Body of pancreas (tissue), 4 donors: ENCODE measurements at regions not wholly inside any gene's neighbourhood (a gene's known extent, or its start where the extent isn't known, plus 50 kb on each side); places are given as distances from the start of the nearest gene placed in this dataset.

ENCODE experiments used
- ATAC-seq: fragments of 150-250 bp; one replicate; pipeline ENCODE4 v1.9.1; 2016
- DNase-seq, 4 donors: peaks; one replicate each; pipeline ENCODE4 v3.0.0-alpha.2; 2019
- H3K27ac ChIP-seq, 4 donors: fragments of 200-600 bp; sonication (generic); 1 replicate in 3 of 4; 2 replicates in 1 of 4; pipeline versions ENCODE4 v1.5.1 to v1.6.1; 2016 to 2019; ENCODE audit warnings: mild to moderate bottlenecking in 1 of 4, mixed read lengths in 1 of 4, moderate library complexity in 1 of 4
- H3K27me3 ChIP-seq, 2 donors: fragments of 200-600 bp; sonication (generic); one replicate each; pipeline ENCODE4 v1.6.0; 2016; ENCODE audit warnings: mild to moderate bottlenecking in 1 of 2
- H3K36me3 ChIP-seq, 2 donors: fragments of 200-600 bp; sonication (generic); replicated peaks in 1 of 2; 2 replicates each; pipeline ENCODE4 v1.5.1; 2016; ENCODE audit warnings: low read depth in 2 of 2; ENCODE audit not compliant: insufficient read depth in 1 of 2
- H3K4me1 ChIP-seq: fragments of 200-600 bp; sonication (generic); one replicate; pipeline ENCODE4 v1.6.0; 2016
- H3K4me3 ChIP-seq, 2 donors: fragments of 200-600 bp; sonication (generic); 1 replicate in 1 of 2; 2 replicates in 1 of 2; pipeline ENCODE4 v1.5.1; 2016 to 2019
- H3K9me3 ChIP-seq, 3 donors: fragments of 200-600 bp; sonication (generic); 1 replicate in 2 of 3; 2 replicates in 1 of 3; pipeline ENCODE4 v1.5.1; 2016
- POLR2A ChIP-seq, 3 donors: fragments of 450-650 bp; IDR thresholded peaks; one replicate each; pipeline ENCODE4 v1.6.1; 2016; ENCODE audit warnings: antibody characterized with exemption in 3 of 3, mild to moderate bottlenecking in 2 of 3
- WGBS, 2 donors: methylation state at CpG; one replicate each; pipeline ENCODE4 v1.1.5; 2017; 5-methylcytosine and 5-hydroxymethylcytosine counted together
- intact Hi-C: fragments of 100-400 bp; cut with DNase I; formaldehyde crosslinking; loops from one replicate; pipeline ENCODE4 v1.15.1; 2023
- TF ChIP-seq, protein P1 (sequence below), 7 experiments: fragments of 450-650 bp in 4 of 7; fragments of 200-600 bp in 3 of 7; sonication (generic) in 3 of 7; IDR thresholded peaks; one replicate each; pipeline ENCODE4 v1.5.1; 2016 to 2019; ENCODE audit warnings: antibody characterized with exemption in 7 of 7

DNA sequence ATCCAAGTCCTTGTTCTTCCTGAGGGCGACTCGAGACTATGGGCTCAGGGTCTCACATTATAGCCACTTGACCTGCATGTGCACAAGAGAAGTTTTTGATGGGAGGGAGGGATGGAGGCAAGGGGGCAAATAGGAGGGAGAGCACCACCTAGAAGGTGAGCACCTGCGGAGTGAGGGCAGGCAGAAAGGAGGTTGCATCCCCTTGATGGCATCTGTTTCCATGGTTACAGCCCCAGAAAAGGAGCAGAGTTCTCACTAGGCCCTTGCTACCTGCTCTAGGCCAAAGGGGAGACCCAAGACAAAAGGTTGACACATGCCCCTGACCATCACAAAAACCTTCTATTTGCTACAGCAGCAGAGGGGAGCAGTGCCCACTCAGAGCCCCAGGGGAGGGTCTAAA, 131.5 kb upstream of the SERTAD2 start:
- 80 to 98% methylated on average over 1 to 3 of the region's 3 CpGs for WGBS, 2 donors
- Histone ChIP-seq H3K27me3 (no peaks in the 10 kb centered on the region), H3K36me3 (no peaks in the 10 kb centered on the region), H3K4me3 (no peak overlapping the region), H3K4me1 (peaks cover 9% of the 10 kb centered on the region), H3K9me3 (no peaks in the 10 kb centered on the region), H3K27ac (no peak overlapping the region)
- ATAC-seq: no peak
- intact Hi-C loops: no loop called here
- DNase-seq: no peak
- TF ChIP-seq, protein P1, sequence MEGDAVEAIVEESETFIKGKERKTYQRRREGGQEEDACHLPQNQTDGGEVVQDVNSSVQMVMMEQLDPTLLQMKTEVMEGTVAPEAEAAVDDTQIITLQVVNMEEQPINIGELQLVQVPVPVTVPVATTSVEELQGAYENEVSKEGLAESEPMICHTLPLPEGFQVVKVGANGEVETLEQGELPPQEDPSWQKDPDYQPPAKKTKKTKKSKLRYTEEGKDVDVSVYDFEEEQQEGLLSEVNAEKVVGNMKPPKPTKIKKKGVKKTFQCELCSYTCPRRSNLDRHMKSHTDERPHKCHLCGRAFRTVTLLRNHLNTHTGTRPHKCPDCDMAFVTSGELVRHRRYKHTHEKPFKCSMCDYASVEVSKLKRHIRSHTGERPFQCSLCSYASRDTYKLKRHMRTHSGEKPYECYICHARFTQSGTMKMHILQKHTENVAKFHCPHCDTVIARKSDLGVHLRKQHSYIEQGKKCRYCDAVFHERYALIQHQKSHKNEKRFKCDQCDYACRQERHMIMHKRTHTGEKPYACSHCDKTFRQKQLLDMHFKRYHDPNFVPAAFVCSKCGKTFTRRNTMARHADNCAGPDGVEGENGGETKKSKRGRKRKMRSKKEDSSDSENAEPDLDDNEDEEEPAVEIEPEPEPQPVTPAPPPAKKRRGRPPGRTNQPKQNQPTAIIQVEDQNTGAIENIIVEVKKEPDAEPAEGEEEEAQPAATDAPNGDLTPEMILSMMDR (IDR thresholded peaks at IDR 0.05): no peak
- no peak for TF ChIP-seq POLR2A (IDR thresholded peaks at IDR 0.05)

DNA sequence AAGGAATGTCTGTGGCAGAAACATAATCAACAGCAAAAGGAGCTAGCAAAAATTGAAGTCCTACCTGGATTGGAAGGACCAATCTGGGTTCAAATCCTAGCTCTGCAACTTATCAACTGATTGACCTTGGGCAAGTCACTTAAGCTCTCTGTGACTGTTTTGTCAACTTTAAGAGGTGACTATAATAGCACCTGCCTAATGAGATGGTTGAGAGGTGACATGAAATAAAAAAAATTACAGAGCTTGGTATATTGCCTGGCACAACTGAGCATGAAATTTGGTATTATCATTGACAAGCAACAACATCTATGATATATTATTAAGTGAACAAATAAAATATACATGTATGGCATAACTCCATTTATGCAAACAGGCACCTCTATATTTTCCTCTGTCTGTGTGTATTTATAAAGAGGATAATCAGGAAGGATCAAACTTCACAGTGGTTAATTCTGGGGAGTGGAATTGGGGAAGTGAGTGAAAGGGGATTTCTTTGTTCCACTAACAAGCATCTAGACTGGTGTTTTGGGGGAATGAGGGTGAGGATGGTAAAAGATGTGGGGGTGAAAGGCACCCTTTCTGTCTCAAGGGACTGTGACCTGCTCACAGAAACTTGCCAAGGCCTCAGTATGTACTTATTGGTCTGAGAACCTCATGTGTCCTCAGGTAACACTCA, 132.8 kb upstream of the SERTAD2 start:
- TF ChIP-seq, protein P1 (IDR thresholded peaks at IDR 0.05): no peak
- TF ChIP-seq POLR2A (IDR thresholded peaks at IDR 0.05): no peak
- Histone ChIP-seq H3K4me1 (peaks cover 11% of the 10 kb centered on the region), H3K27ac (no peak overlapping the region), H3K36me3 (no peaks in the 10 kb centered on the region), H3K27me3 (no peaks in the 10 kb centered on the region), H3K4me3 (no peak overlapping the region), H3K9me3 (no peaks in the 10 kb centered on the region)
- intact Hi-C loops: no loop called here
- DNase-seq: no peak
- ATAC-seq: no peak

DNA sequence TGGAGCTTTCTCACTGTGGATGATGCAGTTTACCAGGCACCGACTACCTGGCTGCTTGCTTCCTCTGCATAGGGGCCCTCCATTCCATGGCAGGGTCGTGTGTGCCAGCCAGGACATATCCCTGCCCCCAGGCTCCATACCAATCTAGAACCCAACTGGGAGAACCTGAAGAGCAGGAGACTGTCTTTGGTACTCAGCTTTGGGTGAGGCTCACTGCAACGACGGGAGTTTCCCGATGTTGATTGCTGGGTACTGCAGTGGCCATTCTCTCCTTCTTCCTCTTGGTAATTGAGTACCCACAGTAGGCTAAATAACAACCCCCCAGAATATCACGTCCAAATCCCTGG, 133.3 kb upstream of the SERTAD2 start:
- Histone ChIP-seq H3K27ac (no peak overlapping the region), H3K27me3 (no peaks in the 10 kb centered on the region), H3K4me1 (peaks cover 11% of the 10 kb centered on the region), H3K36me3 (no peaks in the 10 kb centered on the region), H3K4me3 (no peak overlapping the region), H3K9me3 (no peaks in the 10 kb centered on the region)
- 87 to 88% methylated on average over 6 of the region's 6 CpGs for WGBS, 2 donors
- intact Hi-C loops: no loop called here
- TF ChIP-seq POLR2A (IDR thresholded peaks at IDR 0.05): no peak
- TF ChIP-seq, protein P1 (IDR thresholded peaks at IDR 0.05): no peak
- DNase-seq (no peak), ATAC-seq (no peak)

GRCh38 chr2:64787698-64788097, 134.0 kb upstream of the SERTAD2 start:
- WGBS, 2 donors: 67 to 86% methylated on average over 5 of the region's 5 CpGs
- no peak for TF ChIP-seq POLR2A (IDR thresholded peaks at IDR 0.05)
- TF ChIP-seq, protein P1 (IDR thresholded peaks at IDR 0.05): no peak
- intact Hi-C loops: no loop called here
- H3K9me3 ChIP-seq: no peaks in the 10 kb centered on the region
- H3K27me3 ChIP-seq: no peaks in the 10 kb centered on the region
- no peak overlapping the region for H3K4me3 ChIP-seq
- H3K36me3 ChIP-seq: no peaks in the 10 kb centered on the region
- H3K4me1 ChIP-seq: peaks cover 11% of the 10 kb centered on the region
- no peak for DNase-seq
- no peak overlapping the region for H3K27ac ChIP-seq
- no peak for ATAC-seq
